Karpas-422 (cell line): ENCODE measurements at regions not wholly inside any gene's neighbourhood (a gene's known extent, or its start where the extent isn't known, plus 50 kb on each side); places are given as distances from the start of the nearest gene placed in this dataset. TPM values are rescaled to one million over a fixed set of nuclear protein-coding genes. Genes with fewer than 3 reads are reported as not detected.

Experiments used
- small RNA-seq: library from RNA; depleted of rRNA; stranded (forward); fragments of <200 nt; gene quantifications from one replicate; pipeline ENCODE3, GENCODE V24; 2014

Small RNA genes lying in the stretch of these regions (small RNA-seq; reads per million reads assigned to genes)
- gene AC091042.1 (not detected), gene MIR5011 (not detected), gene RNU6-1037P (not detected), gene RPL31P9 (not detected)
